Common myeloid progenitor, CD34-positive (primary cell): ENCODE measurements at regions not wholly inside any gene's neighbourhood (a gene's known extent, or its start where the extent isn't known, plus 50 kb on each side); places are given as distances from the start of the nearest gene placed in this dataset.

Experiments used
- CTCF ChIA-PET: fragments of 350-600 bp; sonication (Branson Sonifier 250); formaldehyde crosslinking; loops from one replicate; lab custom pipeline; 2021; ENCODE audit warnings: antibody characterized with exemption; lab: Charles Lee
- POLR2A ChIA-PET: fragments of 350-600 bp; sonication (Branson Sonifier 250); formaldehyde crosslinking; loops from one replicate; lab custom pipeline; 2021; ENCODE audit warnings: antibody characterized with exemption; lab: Charles Lee
- DNase-seq, 3 donors: peaks; one replicate each; pipeline versions ENCODE4 v3.0.0 to v3.0.0-alpha.2; 2013
- H3K27ac ChIP-seq, 2 experiments: 1 replicate in 1 of 2; 2 replicates in 1 of 2; pipeline ENCODE4 v1.7.0; 2013; ENCODE audit warnings: inconsistent platforms in 2 of 2, low read length in 2 of 2, mild to moderate bottlenecking in 2 of 2, low read depth in 1 of 2, moderate library complexity in 1 of 2; ENCODE audit not compliant: severe bottlenecking in 2 of 2, insufficient read depth in 1 of 2, poor library complexity in 1 of 2
- H3K27me3 ChIP-seq, 5 experiments: replicated peaks in 2 of 5; 1 replicate in 3 of 5; 2 replicates in 2 of 5; pipeline versions ENCODE4 v1.6.1 to v1.7.0; 2013; ENCODE audit warnings: low read length in 4 of 5, mild to moderate bottlenecking in 2 of 5, moderate library complexity in 2 of 5, inconsistent platforms in 1 of 5; ENCODE audit not compliant: insufficient read depth in 5 of 5, control insufficient read depth in 4 of 5
- H3K36me3 ChIP-seq, 4 experiments: 1 replicate in 2 of 4; 2 replicates in 2 of 4; pipeline versions ENCODE4 v1.6.1 to v1.7.0; 2013; ENCODE audit warnings: low read length in 3 of 4, control low read depth in 1 of 4, mild to moderate bottlenecking in 1 of 4; ENCODE audit not compliant: control insufficient read depth in 4 of 4, insufficient read depth in 4 of 4
- H3K4me1 ChIP-seq, 4 experiments: 1 replicate in 3 of 4; 2 replicates in 1 of 4; pipeline versions ENCODE4 v1.6.1 to v1.7.1; 2013; ENCODE audit warnings: low read length in 3 of 4, mild to moderate bottlenecking in 3 of 4, control low read depth in 1 of 4, inconsistent platforms in 1 of 4, moderate library complexity in 1 of 4; ENCODE audit not compliant: control insufficient read depth in 4 of 4, insufficient read depth in 4 of 4; ENCODE audit errors: control extremely low read depth in 1 of 4
- H3K4me3 ChIP-seq, 7 experiments: 1 replicate in 4 of 7; 2 replicates in 3 of 7; pipeline versions ENCODE4 v1.5.1 to v1.7.0; 2013; ENCODE audit warnings: mild to moderate bottlenecking in 7 of 7, low read length in 6 of 7, moderate library complexity in 6 of 7, inconsistent platforms in 2 of 7, low read depth in 2 of 7, control low read depth in 1 of 7; ENCODE audit not compliant: insufficient read depth in 4 of 7, control insufficient read depth in 1 of 7; ENCODE audit errors: extremely low read depth in 1 of 7
- H3K9me3 ChIP-seq, 5 experiments: 1 replicate in 4 of 5; 2 replicates in 1 of 5; pipeline versions ENCODE4 v1.6.1 to v1.7.1; 2013; ENCODE audit warnings: low read length in 4 of 5, mild to moderate bottlenecking in 2 of 5, inconsistent platforms in 1 of 5, low read depth in 1 of 5, moderate library complexity in 1 of 5; ENCODE audit not compliant: control insufficient read depth in 4 of 5, insufficient read depth in 2 of 5; ENCODE audit errors: control extremely low read depth in 1 of 5
- WGBS: methylation state at CpG from one replicate; pipeline ENCODE4 v1.1.5; 2013; ENCODE audit not compliant: insufficient coverage; 5-methylcytosine and 5-hydroxymethylcytosine counted together

GRCh38 chr7:54846273-54846672 lies 87.3 kb upstream of the SEC61G start:
- H3K27me3 ChIP-seq = peaks cover 0 to 2% (median 0%) of the 10 kb centered on the region in 5 experiments
- H3K36me3 ChIP-seq = no peaks in the 10 kb centered on the region
- peaks cover 0 to 2% (median 0%) of the 10 kb centered on the region in 5 experiments for H3K9me3 ChIP-seq
- DNase-seq = no peak
- H3K4me3 ChIP-seq = no peak overlapping the region
- ChIA-PET POLR2A (no interaction called here), CTCF (no interaction called here)
- no peak overlapping the region for H3K27ac ChIP-seq
- H3K4me1 ChIP-seq = no peaks in the 10 kb centered on the region

GRCh38 chr7:54847921-54848320 lies 88.9 kb upstream of the SEC61G start:
- no peak for DNase-seq
- ChIA-PET CTCF (no interaction called here), POLR2A (no interaction called here)

GRCh38 chr7:54856856-54857255 lies 97.8 kb upstream of the SEC61G start:
- CTCF ChIA-PET = no interaction called here
- POLR2A ChIA-PET = no interaction called here
- no peaks in the 10 kb centered on the region for H3K36me3 ChIP-seq
- no peaks in the 10 kb centered on the region for H3K9me3 ChIP-seq
- no peak overlapping the region for H3K4me3 ChIP-seq
- H3K27me3 ChIP-seq = no peaks in the 10 kb centered on the region
- no peaks in the 10 kb centered on the region for H3K4me1 ChIP-seq
- H3K27ac ChIP-seq = no peak overlapping the region
- WGBS = no CpG with 5 or more reads among the region's 1 CpG
- no peak for DNase-seq

More at GRCh38 chr7:54847921-54848320, 88.9 kb upstream of the SEC61G start:
- H3K4me3 ChIP-seq = no peak overlapping the region
- no peaks in the 10 kb centered on the region for H3K27me3 ChIP-seq
- WGBS = 100% methylated on average over 1 of the region's 1 CpG
- no peak overlapping the region for H3K27ac ChIP-seq
- H3K36me3 ChIP-seq = no peaks in the 10 kb centered on the region
- no peaks in the 10 kb centered on the region for H3K4me1 ChIP-seq
- peaks cover 0 to 2% (median 0%) of the 10 kb centered on the region in 5 experiments for H3K9me3 ChIP-seq

GRCh38 chr7:54857294-54857693 lies 98.3 kb upstream of the SEC61G start:
- Histone ChIP-seq H3K27ac (no peak overlapping the region), H3K9me3 (no peaks in the 10 kb centered on the region), H3K4me1 (no peaks in the 10 kb centered on the region), H3K4me3 (no peak overlapping the region), H3K36me3 (no peaks in the 10 kb centered on the region), H3K27me3 (no peaks in the 10 kb centered on the region)
- WGBS = 100% methylated on average over 2 of the region's 2 CpGs
- no peak for DNase-seq
- CTCF ChIA-PET = no interaction called here
- POLR2A ChIA-PET = no interaction called here

- Histone ChIP-seq H3K9me3 (no peaks in the 10 kb centered on the region), H3K27me3 (no peaks in the 10 kb centered on the region), H3K27ac (no peak overlapping the region), H3K4me3 (no peak overlapping the region), H3K4me1 (no peaks in the 10 kb centered on the region), H3K36me3 (no peaks in the 10 kb centered on the region)
- DNase-seq = no peak
- 27% methylated on average over 3 of the region's 3 CpGs for WGBS
- POLR2A ChIA-PET = interaction anchor here (0.6 kb wide), 1 partner anchor 727 kb away, joined by 6 read pairs; no protein-coding TSS in a partner anchor
- CTCF ChIA-PET = interaction anchor here (0.8 kb wide), 1 partner anchor 397 kb away, joined by 3 read pairs; no protein-coding TSS in a partner anchor
These were observed 99.1 kb upstream of the SEC61G start for GRCh38 chr7:54858008-54858692.

GRCh38 chr7:54859066-54859465 lies 100.1 kb upstream of the SEC61G start:
- ChIA-PET CTCF (interaction anchor here (0.8 kb wide), 1 partner anchor 396 kb away, joined by 3 read pairs; no protein-coding TSS in a partner anchor), POLR2A (interaction anchor here (0.6 kb wide), 1 partner anchor 728 kb away, joined by 6 read pairs; no protein-coding TSS in a partner anchor)
- H3K4me1 ChIP-seq = no peaks in the 10 kb centered on the region
- H3K27ac ChIP-seq = no peak overlapping the region
- no peak for DNase-seq
- H3K27me3 ChIP-seq = no peaks in the 10 kb centered on the region
- no peak overlapping the region for H3K4me3 ChIP-seq
- H3K36me3 ChIP-seq = no peaks in the 10 kb centered on the region
- no peaks in the 10 kb centered on the region for H3K9me3 ChIP-seq

GRCh38 chr7:54859545-54859944 lies 100.5 kb upstream of the SEC61G start:
- no peak overlapping the region for H3K27ac ChIP-seq
- DNase-seq = no peak
- WGBS = 95% methylated on average over 4 of the region's 4 CpGs
- ChIA-PET POLR2A (no interaction called here), CTCF (no interaction called here)
- H3K4me1 ChIP-seq = no peaks in the 10 kb centered on the region
- H3K27me3 ChIP-seq = no peaks in the 10 kb centered on the region
- H3K9me3 ChIP-seq = no peaks in the 10 kb centered on the region
- no peak overlapping the region for H3K4me3 ChIP-seq
- H3K36me3 ChIP-seq = no peaks in the 10 kb centered on the region
